Thyroid gland (tissue), 4 donors: ENCODE measurements at regions not wholly inside any gene's neighbourhood (a gene's known extent, or its start where the extent isn't known, plus 50 kb on each side); places are given as distances from the start of the nearest gene placed in this dataset.

Experiments
- DNase-seq, 2 donors: peaks; one replicate each; pipeline ENCODE4 v3.0.0-alpha.2; 2019
- H3K27ac ChIP-seq, 3 donors: fragments of 200-600 bp; sonication (generic); 1 replicate in 2 of 3; 2 replicates in 1 of 3; pipeline ENCODE4 v1.5.1; 2016 to 2019; ENCODE audit warnings: mild to moderate bottlenecking in 1 of 3, moderate library complexity in 1 of 3
- H3K27me3 ChIP-seq: fragments of 200-600 bp; sonication (generic); one replicate; pipeline ENCODE4 v1.5.1; 2019
- H3K36me3 ChIP-seq, 2 donors: fragments of 200-600 bp; sonication (generic); one replicate each; pipeline ENCODE4 v1.5.1; 2016 to 2019
- H3K4me1 ChIP-seq, 2 donors: fragments of 200-600 bp; sonication (generic); one replicate each; pipeline ENCODE4 v1.5.1; 2017 to 2019
- H3K4me3 ChIP-seq, 3 donors: fragments of 200-600 bp; sonication (generic); replicated peaks in 1 of 3; 1 replicate in 2 of 3; 2 replicates in 1 of 3; pipeline ENCODE4 v1.5.1; 2016; ENCODE audit warnings: mild to moderate bottlenecking in 1 of 3
- H3K9me3 ChIP-seq: fragments of 200-600 bp; sonication (generic); one replicate; pipeline ENCODE4 v1.5.1; 2017
- CTCF ChIP-seq, 6 experiments: fragments of 200-600 bp in 3 of 6; fragments of 450-650 bp in 3 of 6; sonication (generic) in 3 of 6; IDR thresholded peaks; one replicate each; pipeline ENCODE4 v1.5.1; 2016 to 2019; ENCODE audit warnings: antibody characterized with exemption in 6 of 6, mild to moderate bottlenecking in 2 of 6, inconsistent platforms in 1 of 6, moderate library complexity in 1 of 6
- POLR2A ChIP-seq, 2 donors: fragments of 450-650 bp; IDR thresholded peaks; one replicate each; pipeline ENCODE4 v1.6.1; 2017; ENCODE audit warnings: antibody characterized with exemption in 2 of 2, mild to moderate bottlenecking in 2 of 2, moderate library complexity in 1 of 2
- WGBS, 2 donors: methylation state at CpG; one replicate each; pipeline ENCODE4 v1.1.5; 2017; 5-methylcytosine and 5-hydroxymethylcytosine counted together
- intact Hi-C: fragments of 100-400 bp; cut with DNase I; formaldehyde crosslinking; loops from one replicate; pipeline ENCODE4 v1.15.1; 2023

GRCh38 chr11:133605482-133605881 is 73.2 kb upstream of the OPCML start:
- no peaks in the 10 kb centered on the region for H3K4me1 ChIP-seq
- H3K27ac ChIP-seq = no peak overlapping the region
- no peak for DNase-seq
- no peaks in the 10 kb centered on the region for H3K27me3 ChIP-seq
- no peaks in the 10 kb centered on the region for H3K9me3 ChIP-seq
- 33 to 60% methylated on average over 1 to 2 of the region's 2 CpGs for WGBS, 2 donors
- intact Hi-C loops = no loop called here
- TF ChIP-seq POLR2A (IDR thresholded peaks at IDR 0.05) = no peak
- no peak for TF ChIP-seq CTCF (IDR thresholded peaks at IDR 0.05)
- no peak overlapping the region for H3K4me3 ChIP-seq
- H3K36me3 ChIP-seq = no peaks in the 10 kb centered on the region

GRCh38 chr11:133601641-133602040 is 69.3 kb upstream of the OPCML start:
- Histone ChIP-seq H3K36me3 (no peaks in the 10 kb centered on the region), H3K27me3 (no peaks in the 10 kb centered on the region), H3K9me3 (no peaks in the 10 kb centered on the region), H3K4me3 (no peak overlapping the region), H3K4me1 (no peaks in the 10 kb centered on the region), H3K27ac (no peak overlapping the region)
- no peak for DNase-seq
- intact Hi-C loops = no loop called here
- 80 to 82% methylated on average over 3 of the region's 3 CpGs for WGBS, 2 donors
- TF ChIP-seq POLR2A (IDR thresholded peaks at IDR 0.05) = no peak
- TF ChIP-seq CTCF (IDR thresholded peaks at IDR 0.05) = no peak

GRCh38 chr11:133600786-133601185 is 68.5 kb upstream of the OPCML start:
- 43 to 51% methylated on average over 6 of the region's 6 CpGs for WGBS, 2 donors
- Histone ChIP-seq H3K4me1 (no peaks in the 10 kb centered on the region), H3K36me3 (no peaks in the 10 kb centered on the region), H3K4me3 (no peak overlapping the region), H3K9me3 (no peaks in the 10 kb centered on the region), H3K27me3 (no peaks in the 10 kb centered on the region), H3K27ac (no peak overlapping the region)
- no peak for DNase-seq
- intact Hi-C loops = no loop called here
- TF ChIP-seq CTCF (IDR thresholded peaks at IDR 0.05) = no peak
- TF ChIP-seq POLR2A (IDR thresholded peaks at IDR 0.05) = no peak

GRCh38 chr11:133600306-133600705 is 68.0 kb upstream of the OPCML start:
- TF ChIP-seq POLR2A (IDR thresholded peaks at IDR 0.05) (no peak), CTCF (IDR thresholded peaks at IDR 0.05) (no peak)
- Histone ChIP-seq H3K27ac (no peak overlapping the region), H3K27me3 (no peaks in the 10 kb centered on the region), H3K4me1 (no peaks in the 10 kb centered on the region), H3K36me3 (no peaks in the 10 kb centered on the region), H3K9me3 (no peaks in the 10 kb centered on the region), H3K4me3 (no peak overlapping the region)
- DNase-seq = no peak
- WGBS, 2 donors = 82 to 91% methylated on average over 5 of the region's 5 CpGs
- intact Hi-C loops = no loop called here

GRCh38 chr11:133598906-133599305 is 66.6 kb upstream of the OPCML start:
- intact Hi-C loops = no loop called here
- Histone ChIP-seq H3K9me3 (no peaks in the 10 kb centered on the region), H3K27me3 (no peaks in the 10 kb centered on the region), H3K4me1 (no peaks in the 10 kb centered on the region), H3K36me3 (no peaks in the 10 kb centered on the region), H3K27ac (no peak overlapping the region), H3K4me3 (no peak overlapping the region)
- no peak for DNase-seq
- WGBS, 2 donors = 64 to 71% methylated on average over 3 of the region's 3 CpGs
- TF ChIP-seq CTCF (IDR thresholded peaks at IDR 0.05) (no peak), POLR2A (IDR thresholded peaks at IDR 0.05) (no peak)
